ENCODE measurements at regions not wholly inside any gene's neighbourhood (a gene's known extent, or its start where the extent isn't known, plus 50 kb on each side); places are given as distances from the start of the nearest gene placed in this dataset.

- TF ChIP-seq CTCF (IDR thresholded peaks at IDR 0.05) (no peak), POLR2A (IDR thresholded peaks at IDR 0.05) (no peak)
- no peak overlapping the region for H3K4me3 ChIP-seq (ENCODE audit: low read depth, poor library complexity, severe bottlenecking)
- WGBS, 2 donors, result 93 to 95% methylated on average over 3 of the region's 3 CpGs
- DNase-seq (ENCODE audit: low spot score in 2 of 2), result no peak
- intact Hi-C loops (cut with DNase I; ENCODE audit: low total_unique reads), result no loop called here
Measured at GRCh38 chr16:79923431-79923830, 322.9 kb upstream of the MAF start.

GRCh38 chr16:79920685-79921084 is 320.1 kb upstream of the MAF start:
- TF ChIP-seq POLR2A (IDR thresholded peaks at IDR 0.05) (no peak), CTCF (IDR thresholded peaks at IDR 0.05) (no peak)
- H3K4me3 ChIP-seq (ENCODE audit: low read depth, poor library complexity, severe bottlenecking), result no peak overlapping the region
- DNase-seq (ENCODE audit: low spot score in 2 of 2), result no peak
- 89 to 93% methylated on average over 3 of the region's 3 CpGs for WGBS, 2 donors
- intact Hi-C loops (cut with DNase I; ENCODE audit: low total_unique reads), result no loop called here

- no peak for DNase-seq (ENCODE audit: low spot score in 2 of 2)
- WGBS, 2 donors, result 60 to 64% methylated on average over 3 of the region's 3 CpGs
- no peak overlapping the region for H3K4me3 ChIP-seq (ENCODE audit: low read depth, poor library complexity, severe bottlenecking)
- no peak for TF ChIP-seq POLR2A (IDR thresholded peaks at IDR 0.05)
- TF ChIP-seq CTCF (IDR thresholded peaks at IDR 0.05), result no peak
- intact Hi-C loops (cut with DNase I; ENCODE audit: low total_unique reads), result no loop called here
Measured at GRCh38 chr16:79918916-79919315, 318.4 kb upstream of the MAF start.

- H3K4me3 ChIP-seq (ENCODE audit: low read depth, poor library complexity, severe bottlenecking), result no peak overlapping the region
- intact Hi-C loops (cut with DNase I; ENCODE audit: low total_unique reads), result no loop called here
- no peak for TF ChIP-seq POLR2A (IDR thresholded peaks at IDR 0.05)
- DNase-seq (ENCODE audit: low spot score in 2 of 2), result no peak
Measured at GRCh38 chr16:79915761-79916160, 315.2 kb upstream of the MAF start.

- WGBS, 2 donors, result 84 to 89% methylated on average over 5 of the region's 5 CpGs
- TF ChIP-seq CTCF (IDR thresholded peaks at IDR 0.05) (no peak), POLR2A (IDR thresholded peaks at IDR 0.05) (no peak)
- DNase-seq (ENCODE audit: low spot score in 2 of 2), result no peak
- no peak overlapping the region for H3K4me3 ChIP-seq (ENCODE audit: low read depth, poor library complexity, severe bottlenecking)
- intact Hi-C loops (cut with DNase I; ENCODE audit: low total_unique reads), result no loop called here
Measured at GRCh38 chr16:79914961-79915720, 314.6 kb upstream of the MAF start.

GRCh38 chr16:79912592-79913310 is 312.2 kb upstream of the MAF start:
- H3K4me3 ChIP-seq (ENCODE audit: low read depth, poor library complexity, severe bottlenecking), result no peak overlapping the region
- no peak for DNase-seq (ENCODE audit: low spot score in 2 of 2)
- TF ChIP-seq CTCF (IDR thresholded peaks at IDR 0.05) (no peak), POLR2A (IDR thresholded peaks at IDR 0.05) (no peak)
- intact Hi-C loops (cut with DNase I; ENCODE audit: low total_unique reads), result no loop called here
- WGBS, 2 donors, result 77 to 80% methylated on average over 7 of the region's 7 CpGs

Data from lower leg skin (tissue), 4 donors.